NCI-H1092 treated with DMSO at 0.1 percent for 48 hours (cell line): ENCODE measurements at regions not wholly inside any gene's neighbourhood (a gene's known extent, or its start where the extent isn't known, plus 50 kb on each side); places are given as distances from the start of the nearest gene placed in this dataset.
A peak's percentile ranks its signal among the peaks of the same experiment; 100 is the strongest.

Source experiments
- DNase-seq: peaks from one replicate; lab custom pipeline; 2025; lab: John Stamatoyannopoulos, UW

- DNase-seq = no peak
These were observed 168.4 kb downstream of the RND3 start for GRCh38 chr2:150319085-150319484.

GRCh38 chr2:150312271-150312670 is 175.2 kb downstream of the RND3 start:
- no peak for DNase-seq

GRCh38 chr2:150309311-150310080 is 178.0 kb downstream of the RND3 start:
- DNase-seq = no peak

GRCh38 chr2:150307258-150307657 is 180.2 kb downstream of the RND3 start:
- no peak for DNase-seq

- DNase-seq = no peak
These were observed 184.2 kb downstream of the RND3 start for GRCh38 chr2:150303281-150303680.

GRCh38 chr2:150298571-150299305 is 188.7 kb downstream of the RND3 start:
- no peak for DNase-seq

GRCh38 chr2:150296770-150297546 is 190.5 kb downstream of the RND3 start:
- DNase-seq = peak; percentile 36

GRCh38 chr2:150295544-150295943 is 191.9 kb downstream of the RND3 start:
- no peak for DNase-seq

GRCh38 chr2:150293771-150294170 is 193.7 kb downstream of the RND3 start:
- no peak for DNase-seq

- DNase-seq = no peak
These were observed 194.7 kb downstream of the RND3 start for GRCh38 chr2:150292807-150293206.

- no peak for DNase-seq
These were observed 195.3 kb downstream of the RND3 start for GRCh38 chr2:150292192-150292591.

- no peak for DNase-seq
These were observed 200.6 kb downstream of the RND3 start for GRCh38 chr2:150286730-150287362.

- no peak for DNase-seq
These were observed 203.4 kb downstream of the RND3 start for GRCh38 chr2:150284116-150284515.

- DNase-seq = no peak
These were observed 204.6 kb downstream of the RND3 start for GRCh38 chr2:150282771-150283371.

GRCh38 chr2:150282357-150282756 is 205.1 kb downstream of the RND3 start:
- DNase-seq = no peak

GRCh38 chr2:150280231-150280630 is 207.2 kb downstream of the RND3 start:
- DNase-seq = no peak

- no peak for DNase-seq
These were observed 207.8 kb downstream of the RND3 start for GRCh38 chr2:150279686-150280085.

- DNase-seq = no peak
These were observed 210.7 kb downstream of the RND3 start for GRCh38 chr2:150276737-150277136.

GRCh38 chr2:150274108-150274507 is 213.4 kb downstream of the RND3 start:
- DNase-seq = no peak

- no peak for DNase-seq
These were observed 215.3 kb downstream of the RND3 start for GRCh38 chr2:150271952-150272802.
